ENCODE measurements at regions not wholly inside any gene's neighbourhood (a gene's known extent, or its start where the extent isn't known, plus 50 kb on each side); places are given as distances from the start of the nearest gene placed in this dataset.

DNA sequence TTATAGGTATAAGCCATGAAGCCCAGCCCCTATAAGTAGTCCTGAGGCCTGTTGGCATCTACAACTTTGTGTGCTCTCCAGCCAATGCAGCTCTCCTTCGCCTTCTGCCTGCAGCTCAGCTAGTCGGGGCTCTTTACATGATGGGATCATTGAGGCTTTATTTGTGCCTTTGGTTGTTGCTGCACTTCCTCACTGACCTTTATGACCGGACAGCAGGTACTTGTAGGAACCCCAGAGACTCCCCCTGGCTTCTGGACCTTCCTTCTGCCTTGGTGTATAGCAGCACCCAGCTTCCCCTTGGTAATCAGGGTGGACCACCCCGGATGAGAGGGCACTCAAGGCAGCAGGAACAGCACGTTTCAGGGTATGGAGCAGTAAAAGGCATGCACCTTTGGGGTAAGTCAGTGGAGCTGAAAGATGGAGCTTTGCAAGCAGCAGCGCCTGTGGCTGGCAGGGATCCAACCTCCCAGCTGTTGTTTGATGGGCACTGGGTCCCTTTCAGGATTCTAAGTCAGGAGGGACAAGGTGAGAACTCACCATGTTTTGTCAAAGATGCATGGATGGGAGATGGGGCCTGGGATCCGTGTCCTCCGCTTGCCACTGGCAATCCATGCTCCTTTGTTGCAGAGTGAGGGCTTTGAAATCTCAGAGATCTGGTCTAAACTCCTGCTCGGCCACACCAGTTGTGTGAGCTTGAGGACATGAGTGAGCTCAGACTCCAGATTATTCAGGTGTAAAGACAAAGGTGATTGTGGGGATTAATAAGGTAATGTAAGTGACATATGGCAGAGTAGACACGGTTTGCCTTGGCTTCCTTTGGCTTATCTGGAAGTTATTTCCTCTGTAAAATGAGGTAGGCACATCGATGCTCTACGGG, 65.1 kb upstream of the KLF13 start:
- TF ChIP-seq POLR2A (IDR thresholded peaks at IDR 0.05) = no peak
- TF ChIP-seq, protein P1, sequence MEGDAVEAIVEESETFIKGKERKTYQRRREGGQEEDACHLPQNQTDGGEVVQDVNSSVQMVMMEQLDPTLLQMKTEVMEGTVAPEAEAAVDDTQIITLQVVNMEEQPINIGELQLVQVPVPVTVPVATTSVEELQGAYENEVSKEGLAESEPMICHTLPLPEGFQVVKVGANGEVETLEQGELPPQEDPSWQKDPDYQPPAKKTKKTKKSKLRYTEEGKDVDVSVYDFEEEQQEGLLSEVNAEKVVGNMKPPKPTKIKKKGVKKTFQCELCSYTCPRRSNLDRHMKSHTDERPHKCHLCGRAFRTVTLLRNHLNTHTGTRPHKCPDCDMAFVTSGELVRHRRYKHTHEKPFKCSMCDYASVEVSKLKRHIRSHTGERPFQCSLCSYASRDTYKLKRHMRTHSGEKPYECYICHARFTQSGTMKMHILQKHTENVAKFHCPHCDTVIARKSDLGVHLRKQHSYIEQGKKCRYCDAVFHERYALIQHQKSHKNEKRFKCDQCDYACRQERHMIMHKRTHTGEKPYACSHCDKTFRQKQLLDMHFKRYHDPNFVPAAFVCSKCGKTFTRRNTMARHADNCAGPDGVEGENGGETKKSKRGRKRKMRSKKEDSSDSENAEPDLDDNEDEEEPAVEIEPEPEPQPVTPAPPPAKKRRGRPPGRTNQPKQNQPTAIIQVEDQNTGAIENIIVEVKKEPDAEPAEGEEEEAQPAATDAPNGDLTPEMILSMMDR (IDR thresholded peaks at IDR 0.05) = no peak

Data from testis (tissue), 2 donors.